Progenitor cell of endocrine pancreas (in vitro differentiated cells): ENCODE measurements at regions not wholly inside any gene's neighbourhood (a gene's known extent, or its start where the extent isn't known, plus 50 kb on each side); places are given as distances from the start of the nearest gene placed in this dataset.

ENCODE experiments used
- DNase-seq: peaks from one replicate; pipeline ENCODE4 v3.0.0; 2021; ENCODE audit warnings: low spot score; ENCODE audit not compliant: unreplicated experiment
- H3K27ac Mint-ChIP-seq: 2 replicates; pipeline ENCODE4 v1.8.0; 2021; ENCODE audit warnings: mild to moderate bottlenecking, moderate library complexity, mixed read lengths
- H3K27me3 Mint-ChIP-seq: 2 replicates; pipeline ENCODE4 v1.8.0; 2021; ENCODE audit warnings: mixed read lengths
- H3K36me3 Mint-ChIP-seq: 2 replicates; pipeline ENCODE4 v1.8.0; 2022; ENCODE audit warnings: mixed read lengths; ENCODE audit not compliant: insufficient read depth
- H3K4me1 Mint-ChIP-seq: 2 replicates; pipeline ENCODE4 v1.8.0; 2021; ENCODE audit warnings: low read depth, mixed read lengths
- H3K4me3 Mint-ChIP-seq: 2 replicates; pipeline ENCODE4 v1.8.0; 2021; ENCODE audit warnings: low read depth, mild to moderate bottlenecking, moderate library complexity, mixed read lengths
- H3K9me3 Mint-ChIP-seq: 2 replicates; pipeline ENCODE4 v1.8.0; 2021; ENCODE audit warnings: low read depth, mixed read lengths
- TF ChIP-seq, protein P1 (sequence below): fragments of 200-600 bp; sonication (generic); IDR thresholded peaks from one replicate; pipeline ENCODE4 v1.5.0; 2021; ENCODE audit warnings: antibody characterized with exemption, mild to moderate bottlenecking; ENCODE audit not compliant: unreplicated experiment

DNA sequence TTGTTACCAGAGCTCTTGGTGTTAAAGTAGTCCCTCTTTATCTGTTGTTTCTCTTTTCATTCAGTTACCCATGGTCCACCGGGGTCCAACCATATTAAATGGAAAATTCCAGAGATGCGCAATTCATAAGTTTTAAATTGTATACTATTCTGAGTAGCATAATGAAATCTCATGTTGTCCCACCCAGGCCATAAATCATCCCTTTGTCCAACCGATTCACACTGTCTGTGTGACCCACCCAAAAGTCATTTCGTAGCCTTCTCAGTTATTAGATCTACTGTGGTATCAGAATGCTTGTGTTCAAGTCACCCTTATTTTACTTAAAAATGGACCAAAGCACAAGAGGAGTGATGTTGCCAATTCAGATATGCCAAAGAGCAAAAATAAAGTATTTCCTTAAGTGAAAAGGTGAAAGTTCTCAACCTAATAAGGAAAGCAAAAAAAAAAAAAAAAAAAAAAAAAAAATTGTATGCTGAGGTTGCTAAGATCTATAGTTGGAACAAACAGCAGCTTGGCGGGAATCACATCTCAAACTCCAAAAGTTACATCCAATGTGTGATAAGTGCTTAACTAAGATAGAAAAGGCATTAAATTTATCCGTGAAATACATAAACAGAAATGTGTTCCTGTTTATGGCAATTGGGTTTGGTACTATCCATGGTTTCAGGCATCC is 106.8 kb upstream of the GPBP1 start:
- no peak overlapping the region for H3K4me3 Mint-ChIP-seq
- peaks cover 11% of the 10 kb centered on the region for H3K9me3 Mint-ChIP-seq
- TF ChIP-seq, protein P1, sequence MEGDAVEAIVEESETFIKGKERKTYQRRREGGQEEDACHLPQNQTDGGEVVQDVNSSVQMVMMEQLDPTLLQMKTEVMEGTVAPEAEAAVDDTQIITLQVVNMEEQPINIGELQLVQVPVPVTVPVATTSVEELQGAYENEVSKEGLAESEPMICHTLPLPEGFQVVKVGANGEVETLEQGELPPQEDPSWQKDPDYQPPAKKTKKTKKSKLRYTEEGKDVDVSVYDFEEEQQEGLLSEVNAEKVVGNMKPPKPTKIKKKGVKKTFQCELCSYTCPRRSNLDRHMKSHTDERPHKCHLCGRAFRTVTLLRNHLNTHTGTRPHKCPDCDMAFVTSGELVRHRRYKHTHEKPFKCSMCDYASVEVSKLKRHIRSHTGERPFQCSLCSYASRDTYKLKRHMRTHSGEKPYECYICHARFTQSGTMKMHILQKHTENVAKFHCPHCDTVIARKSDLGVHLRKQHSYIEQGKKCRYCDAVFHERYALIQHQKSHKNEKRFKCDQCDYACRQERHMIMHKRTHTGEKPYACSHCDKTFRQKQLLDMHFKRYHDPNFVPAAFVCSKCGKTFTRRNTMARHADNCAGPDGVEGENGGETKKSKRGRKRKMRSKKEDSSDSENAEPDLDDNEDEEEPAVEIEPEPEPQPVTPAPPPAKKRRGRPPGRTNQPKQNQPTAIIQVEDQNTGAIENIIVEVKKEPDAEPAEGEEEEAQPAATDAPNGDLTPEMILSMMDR: no peak
- DNase-seq: no peak
- no peaks in the 10 kb centered on the region for H3K4me1 Mint-ChIP-seq
- no peaks in the 10 kb centered on the region for H3K27me3 Mint-ChIP-seq
- H3K27ac Mint-ChIP-seq: no peak overlapping the region
- no peaks in the 10 kb centered on the region for H3K36me3 Mint-ChIP-seq

DNA sequence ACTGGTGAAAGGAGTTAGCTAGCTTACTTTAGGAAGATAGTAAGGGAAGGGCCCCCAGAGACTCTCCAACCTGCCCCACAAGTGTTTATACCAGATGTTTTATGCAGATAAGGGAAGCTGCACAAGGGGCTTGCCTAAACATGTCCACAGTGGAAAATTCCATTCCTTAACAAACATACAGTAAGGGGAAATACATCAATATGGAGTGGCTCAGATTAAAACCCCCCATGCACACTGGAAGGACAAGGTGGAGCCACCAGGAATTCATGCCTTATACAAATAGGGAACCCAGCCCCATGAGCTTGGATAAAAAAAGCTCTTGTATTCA is 106.3 kb upstream of the GPBP1 start:
- Mint-ChIP-seq H3K27ac (no peak overlapping the region), H3K9me3 (peaks cover 11% of the 10 kb centered on the region), H3K4me3 (no peak overlapping the region), H3K27me3 (no peaks in the 10 kb centered on the region), H3K36me3 (no peaks in the 10 kb centered on the region), H3K4me1 (peaks cover 4% of the 10 kb centered on the region)
- TF ChIP-seq, protein P1: no peak
- no peak for DNase-seq

DNA sequence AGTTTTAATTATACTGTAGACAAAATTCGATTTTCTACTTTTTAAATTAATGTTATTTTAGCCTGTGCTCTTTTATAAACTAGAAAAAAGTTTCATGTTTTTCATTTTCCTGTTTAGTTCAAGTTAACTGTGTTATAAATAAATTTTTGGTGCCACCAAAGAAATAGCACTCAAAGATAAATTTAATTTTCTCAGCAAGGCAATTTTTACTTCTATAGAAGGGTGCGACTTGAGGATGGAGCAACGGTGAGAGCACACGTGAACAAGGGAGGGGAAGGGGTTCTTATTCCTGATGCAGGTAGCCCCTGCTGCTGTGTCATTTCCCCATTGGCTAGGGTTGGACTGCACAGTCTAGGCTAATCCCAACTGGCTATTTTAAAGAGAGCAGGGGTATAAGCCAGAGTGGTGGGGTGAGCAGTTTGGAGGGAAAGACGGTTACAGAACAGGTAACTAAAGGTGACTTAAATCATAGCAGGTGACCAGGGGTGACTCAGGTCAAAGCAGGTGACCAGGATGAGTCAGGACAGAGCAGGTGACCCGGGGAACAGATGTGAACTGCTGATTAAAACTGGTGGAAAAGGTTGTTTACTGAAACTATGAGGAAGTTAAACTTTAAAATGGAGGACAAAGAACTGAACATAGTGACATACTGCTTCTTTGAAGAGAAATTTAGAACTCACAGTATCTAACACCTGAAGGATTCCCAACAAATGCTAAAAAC is 104.6 kb upstream of the GPBP1 start:
- H3K4me1 Mint-ChIP-seq: peaks cover 5% of the 10 kb centered on the region
- no peaks in the 10 kb centered on the region for H3K36me3 Mint-ChIP-seq
- DNase-seq: no peak
- no peak overlapping the region for H3K27ac Mint-ChIP-seq
- H3K4me3 Mint-ChIP-seq: no peak overlapping the region
- no peaks in the 10 kb centered on the region for H3K27me3 Mint-ChIP-seq
- TF ChIP-seq, protein P1: no peak
- peaks cover 11% of the 10 kb centered on the region for H3K9me3 Mint-ChIP-seq

DNA sequence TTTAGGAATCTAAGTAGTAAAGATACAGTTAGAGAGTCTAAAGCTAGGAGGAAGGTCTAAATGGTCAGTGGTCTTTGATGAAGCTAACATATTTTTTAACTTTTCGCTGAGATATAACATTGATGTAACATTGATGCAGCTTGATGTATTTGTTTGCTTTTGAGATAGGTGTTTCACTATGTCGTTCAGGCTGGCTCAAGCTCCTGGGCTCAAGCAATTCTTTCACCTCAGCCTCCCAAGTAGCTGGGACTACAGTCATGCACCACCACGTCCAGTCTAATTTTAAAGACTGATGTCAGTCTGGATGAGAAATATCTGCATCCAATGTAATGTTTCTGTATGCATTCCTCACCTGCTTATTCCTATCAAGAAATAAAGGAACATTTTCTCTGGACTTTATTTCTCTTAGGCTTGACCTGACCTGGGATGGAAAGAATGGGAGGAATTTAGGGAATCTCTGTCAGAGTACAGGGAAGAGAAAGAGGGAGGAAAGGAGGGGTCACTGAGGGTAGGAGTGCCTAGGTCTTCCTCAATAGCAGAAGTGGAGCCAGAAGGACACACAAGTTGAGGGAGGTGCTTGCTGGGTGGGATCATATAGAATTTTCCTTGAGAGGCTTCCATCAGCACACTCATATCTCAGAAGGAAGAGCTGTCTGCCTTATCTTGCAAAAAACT is 101.5 kb upstream of the GPBP1 start:
- H3K4me3 Mint-ChIP-seq: no peak overlapping the region
- H3K4me1 Mint-ChIP-seq: peaks cover 5% of the 10 kb centered on the region
- H3K36me3 Mint-ChIP-seq: no peaks in the 10 kb centered on the region
- peaks cover 9% of the 10 kb centered on the region for H3K9me3 Mint-ChIP-seq
- H3K27me3 Mint-ChIP-seq: no peaks in the 10 kb centered on the region
- TF ChIP-seq, protein P1: no peak
- no peak for DNase-seq
- H3K27ac Mint-ChIP-seq: no peak overlapping the region

DNA sequence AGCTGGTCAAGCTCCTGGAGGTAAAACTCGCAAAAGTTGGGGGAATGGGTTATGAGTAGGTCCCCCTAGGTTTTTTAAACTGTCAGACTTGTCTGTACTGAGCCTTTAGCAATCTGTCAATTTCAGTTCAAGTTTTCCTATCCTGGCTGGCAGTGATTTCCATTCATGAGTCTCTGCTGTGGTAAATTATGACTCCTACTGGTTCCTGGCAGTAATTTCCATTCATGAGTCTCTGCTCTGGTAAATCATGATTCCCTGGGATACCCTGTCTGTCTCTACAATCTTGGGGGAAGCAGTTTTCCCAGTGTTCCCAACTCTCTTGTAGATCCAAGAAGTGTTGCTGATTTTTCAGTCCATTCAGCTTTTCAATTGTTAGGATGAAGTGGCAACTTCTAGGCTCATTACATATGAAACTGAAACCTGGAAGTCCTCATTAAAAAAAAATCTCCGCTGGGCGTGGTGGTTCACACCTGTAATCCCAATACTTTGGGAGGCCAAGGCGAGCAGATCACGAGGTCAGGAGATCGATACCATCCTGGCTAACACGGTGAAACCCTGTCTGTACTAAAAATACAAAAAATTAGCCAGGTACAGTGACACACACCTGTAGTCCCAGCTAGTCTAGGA is 91.3 kb upstream of the GPBP1 start:
- Mint-ChIP-seq H3K4me1 (no peaks in the 10 kb centered on the region), H3K9me3 (no peaks in the 10 kb centered on the region), H3K27me3 (no peaks in the 10 kb centered on the region), H3K27ac (no peak overlapping the region), H3K4me3 (no peak overlapping the region), H3K36me3 (no peaks in the 10 kb centered on the region)
- TF ChIP-seq, protein P1: no peak
- no peak for DNase-seq
